HCEC 1CT (cell line): ENCODE measurements at regions not wholly inside any gene's neighbourhood (a gene's known extent, or its start where the extent isn't known, plus 50 kb on each side); places are given as distances from the start of the nearest gene placed in this dataset.

ENCODE experiments used
- DNase-seq: peaks from one replicate; pipeline ENCODE4 v3.0.0-alpha.2; 2017

GRCh38 chrX:20857746-20858145, 516.5 kb upstream of the CNKSR2 start:
- DNase-seq: no peak

- no peak for DNase-seq
Observed at GRCh38 chrX:20838477-20838876, 535.7 kb upstream of the CNKSR2 start.

GRCh38 chrX:20829665-20830491, 544.3 kb upstream of the CNKSR2 start:
- DNase-seq: no peak

GRCh38 chrX:20825984-20826383, 548.2 kb upstream of the CNKSR2 start:
- DNase-seq: no peak

- no peak for DNase-seq
Observed at GRCh38 chrX:20803971-20804370, 537.3 kb upstream of the RPS6KA3 start.

GRCh38 chrX:20802036-20802435, 535.3 kb upstream of the RPS6KA3 start:
- DNase-seq: no peak

- no peak for DNase-seq
Observed at GRCh38 chrX:20796450-20796849, 529.7 kb upstream of the RPS6KA3 start.

GRCh38 chrX:20789103-20789502, 522.4 kb upstream of the RPS6KA3 start:
- DNase-seq: no peak

- no peak for DNase-seq
Observed at GRCh38 chrX:20767346-20767745, 500.6 kb upstream of the RPS6KA3 start.

- DNase-seq: no peak
Observed at GRCh38 chrX:20756585-20756984, 489.9 kb upstream of the RPS6KA3 start.

- DNase-seq: no peak
Observed at GRCh38 chrX:20753076-20753475, 486.4 kb upstream of the RPS6KA3 start.

GRCh38 chrX:20746690-20747089, 480.0 kb upstream of the RPS6KA3 start:
- DNase-seq: no peak

- DNase-seq: no peak
Observed at GRCh38 chrX:20743046-20743445, 476.3 kb upstream of the RPS6KA3 start.

GRCh38 chrX:20742106-20742505, 475.4 kb upstream of the RPS6KA3 start:
- no peak for DNase-seq

GRCh38 chrX:20740443-20740842, 473.7 kb upstream of the RPS6KA3 start:
- no peak for DNase-seq

- no peak for DNase-seq
Observed at GRCh38 chrX:20739038-20739745, 472.5 kb upstream of the RPS6KA3 start.

GRCh38 chrX:20729416-20729815, 462.7 kb upstream of the RPS6KA3 start:
- no peak for DNase-seq

- DNase-seq: no peak
Observed at GRCh38 chrX:20727447-20727846, 460.7 kb upstream of the RPS6KA3 start.

- no peak for DNase-seq
Observed at GRCh38 chrX:20720954-20721626, 454.4 kb upstream of the RPS6KA3 start.

- DNase-seq: no peak
Observed at GRCh38 chrX:20718592-20719380, 452.1 kb upstream of the RPS6KA3 start.

GRCh38 chrX:20715176-20715575, 448.5 kb upstream of the RPS6KA3 start:
- no peak for DNase-seq

- DNase-seq: no peak
Observed at GRCh38 chrX:20712811-20713210, 446.1 kb upstream of the RPS6KA3 start.

- DNase-seq: no peak
Observed at GRCh38 chrX:20711366-20711765, 444.7 kb upstream of the RPS6KA3 start.
